ENCODE measurements at regions not wholly inside any gene's neighbourhood (a gene's known extent, or its start where the extent isn't known, plus 50 kb on each side); places are given as distances from the start of the nearest gene placed in this dataset.
"Not testable (repeated sequence)": the region's sequence is repeated elsewhere in the genome, so short reads cannot be mapped to it uniquely, and the experiment has no call there.

DNA sequence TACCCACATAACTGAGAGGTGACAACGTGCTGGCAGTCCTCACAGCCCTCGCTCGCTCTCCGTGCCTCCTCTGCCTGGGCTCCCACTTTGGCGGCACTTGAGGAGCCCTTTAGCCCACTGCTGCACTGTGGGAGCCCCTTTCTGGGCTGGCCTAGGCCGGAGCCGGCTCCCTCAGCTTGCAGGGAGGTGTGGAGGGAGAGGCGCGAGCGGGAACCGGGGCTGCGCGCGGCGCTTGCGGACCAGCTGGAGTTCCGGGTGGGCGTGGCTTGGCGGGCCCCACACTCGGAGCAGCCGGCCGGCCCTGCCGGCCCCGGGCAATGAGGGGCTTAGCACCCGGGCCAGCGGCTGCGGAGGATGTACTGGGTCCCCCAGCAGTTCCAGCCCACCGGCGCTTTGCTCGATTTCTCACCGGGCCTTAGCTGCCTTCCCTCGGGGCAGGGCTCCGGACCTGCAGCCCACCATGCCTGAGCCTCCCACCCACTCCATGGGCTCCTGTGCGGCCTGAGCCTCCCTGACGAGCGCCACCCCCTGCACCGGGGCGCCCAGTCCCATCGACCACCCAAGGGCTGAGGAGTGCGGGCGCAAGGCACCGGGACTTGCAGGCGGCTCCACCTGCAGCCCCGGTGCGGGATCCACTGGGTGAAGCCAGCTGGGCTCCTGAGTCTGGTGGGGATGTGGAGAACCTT lies 630.1 kb upstream of the NXPH2 start:
- TF ChIP-seq, protein P1, sequence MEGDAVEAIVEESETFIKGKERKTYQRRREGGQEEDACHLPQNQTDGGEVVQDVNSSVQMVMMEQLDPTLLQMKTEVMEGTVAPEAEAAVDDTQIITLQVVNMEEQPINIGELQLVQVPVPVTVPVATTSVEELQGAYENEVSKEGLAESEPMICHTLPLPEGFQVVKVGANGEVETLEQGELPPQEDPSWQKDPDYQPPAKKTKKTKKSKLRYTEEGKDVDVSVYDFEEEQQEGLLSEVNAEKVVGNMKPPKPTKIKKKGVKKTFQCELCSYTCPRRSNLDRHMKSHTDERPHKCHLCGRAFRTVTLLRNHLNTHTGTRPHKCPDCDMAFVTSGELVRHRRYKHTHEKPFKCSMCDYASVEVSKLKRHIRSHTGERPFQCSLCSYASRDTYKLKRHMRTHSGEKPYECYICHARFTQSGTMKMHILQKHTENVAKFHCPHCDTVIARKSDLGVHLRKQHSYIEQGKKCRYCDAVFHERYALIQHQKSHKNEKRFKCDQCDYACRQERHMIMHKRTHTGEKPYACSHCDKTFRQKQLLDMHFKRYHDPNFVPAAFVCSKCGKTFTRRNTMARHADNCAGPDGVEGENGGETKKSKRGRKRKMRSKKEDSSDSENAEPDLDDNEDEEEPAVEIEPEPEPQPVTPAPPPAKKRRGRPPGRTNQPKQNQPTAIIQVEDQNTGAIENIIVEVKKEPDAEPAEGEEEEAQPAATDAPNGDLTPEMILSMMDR (IDR thresholded peaks at IDR 0.05; ENCODE audit: insufficient read depth, low read length), result not testable (repeated sequence)
- TF ChIP-seq, protein P2, sequence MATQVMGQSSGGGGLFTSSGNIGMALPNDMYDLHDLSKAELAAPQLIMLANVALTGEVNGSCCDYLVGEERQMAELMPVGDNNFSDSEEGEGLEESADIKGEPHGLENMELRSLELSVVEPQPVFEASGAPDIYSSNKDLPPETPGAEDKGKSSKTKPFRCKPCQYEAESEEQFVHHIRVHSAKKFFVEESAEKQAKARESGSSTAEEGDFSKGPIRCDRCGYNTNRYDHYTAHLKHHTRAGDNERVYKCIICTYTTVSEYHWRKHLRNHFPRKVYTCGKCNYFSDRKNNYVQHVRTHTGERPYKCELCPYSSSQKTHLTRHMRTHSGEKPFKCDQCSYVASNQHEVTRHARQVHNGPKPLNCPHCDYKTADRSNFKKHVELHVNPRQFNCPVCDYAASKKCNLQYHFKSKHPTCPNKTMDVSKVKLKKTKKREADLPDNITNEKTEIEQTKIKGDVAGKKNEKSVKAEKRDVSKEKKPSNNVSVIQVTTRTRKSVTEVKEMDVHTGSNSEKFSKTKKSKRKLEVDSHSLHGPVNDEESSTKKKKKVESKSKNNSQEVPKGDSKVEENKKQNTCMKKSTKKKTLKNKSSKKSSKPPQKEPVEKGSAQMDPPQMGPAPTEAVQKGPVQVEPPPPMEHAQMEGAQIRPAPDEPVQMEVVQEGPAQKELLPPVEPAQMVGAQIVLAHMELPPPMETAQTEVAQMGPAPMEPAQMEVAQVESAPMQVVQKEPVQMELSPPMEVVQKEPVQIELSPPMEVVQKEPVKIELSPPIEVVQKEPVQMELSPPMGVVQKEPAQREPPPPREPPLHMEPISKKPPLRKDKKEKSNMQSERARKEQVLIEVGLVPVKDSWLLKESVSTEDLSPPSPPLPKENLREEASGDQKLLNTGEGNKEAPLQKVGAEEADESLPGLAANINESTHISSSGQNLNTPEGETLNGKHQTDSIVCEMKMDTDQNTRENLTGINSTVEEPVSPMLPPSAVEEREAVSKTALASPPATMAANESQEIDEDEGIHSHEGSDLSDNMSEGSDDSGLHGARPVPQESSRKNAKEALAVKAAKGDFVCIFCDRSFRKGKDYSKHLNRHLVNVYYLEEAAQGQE (IDR thresholded peaks at IDR 0.05; ENCODE audit: insufficient replicate concordance, low read depth), result not testable (repeated sequence)
- TF ChIP-seq SPI1 (IDR thresholded peaks at IDR 0.05; ENCODE audit: borderline replicate concordance, low read depth); GABPA (IDR thresholded peaks at IDR 0.05; ENCODE audit: low read depth); POLR2AphosphoS5 (IDR thresholded peaks at IDR 0.05; ENCODE audit: low read depth): not testable (repeated sequence)
